CD14-positive monocyte (primary cell): ENCODE measurements at regions not wholly inside any gene's neighbourhood (a gene's known extent, or its start where the extent isn't known, plus 50 kb on each side); places are given as distances from the start of the nearest gene placed in this dataset.

ENCODE experiments used
- DNase-seq, 3 donors: peaks; one replicate each; pipeline ENCODE4 v3.0.0-alpha.2; 2011 to 2022
- H2AFZ ChIP-seq: 2 replicates; pipeline ENCODE4 v1.6.0; 2012; ENCODE audit warnings: mild to moderate bottlenecking, low read depth, low read length, inconsistent platforms; ENCODE audit not compliant: insufficient read depth, poor library complexity, severe bottlenecking
- H3K27ac ChIP-seq, 2 donors: 1 replicate in 1 of 2; 2 replicates in 1 of 2; pipeline ENCODE4 v1.5.1; 2012 to 2013; ENCODE audit warnings: low read length in 2 of 2, control low read depth in 1 of 2, inconsistent platforms in 1 of 2, low read depth in 1 of 2, mild to moderate bottlenecking in 1 of 2
- H3K27me3 ChIP-seq, 2 donors: one replicate each; pipeline versions ENCODE4 v1.6.0 to v1.6.1; 2011 to 2013; ENCODE audit warnings: low read length in 2 of 2; ENCODE audit not compliant: control insufficient read depth in 2 of 2, insufficient read depth in 2 of 2
- H3K36me3 ChIP-seq, 2 donors: replicated peaks in 1 of 2; 1 replicate in 1 of 2; 2 replicates in 1 of 2; pipeline versions ENCODE4 v1.5.1 to v1.6.1; 2012 to 2013; ENCODE audit warnings: low read length in 2 of 2, control low read depth in 1 of 2, inconsistent platforms in 1 of 2, mild to moderate bottlenecking in 1 of 2; ENCODE audit not compliant: insufficient read depth in 2 of 2, control insufficient read depth in 1 of 2
- H3K4me1 ChIP-seq, 2 donors: 1 replicate in 1 of 2; 2 replicates in 1 of 2; pipeline versions ENCODE4 v1.5.1 to v1.6.1; 2012 to 2013; ENCODE audit warnings: low read length in 2 of 2, control low read depth in 1 of 2, inconsistent platforms in 1 of 2, mild to moderate bottlenecking in 1 of 2, moderate library complexity in 1 of 2; ENCODE audit not compliant: insufficient read depth in 2 of 2, control insufficient read depth in 1 of 2
- H3K4me2 ChIP-seq: replicated peaks from 2 replicates; pipeline ENCODE3; 2012; ENCODE audit warnings: low read length, moderate library complexity, mild to moderate bottlenecking; ENCODE audit not compliant: poor library complexity, severe bottlenecking; ENCODE audit errors: extremely low read depth
- H3K4me3 ChIP-seq, 3 experiments: fragments of 200-600 bp in 1 of 3; sonication (generic) in 1 of 3; replicated peaks in 1 of 3; 1 replicate in 2 of 3; 2 replicates in 1 of 3; pipeline ENCODE4 v1.5.1; 2011 to 2013; ENCODE audit warnings: low read length in 3 of 3, mild to moderate bottlenecking in 3 of 3, control low read depth in 2 of 3, low read depth in 2 of 3, inconsistent platforms in 1 of 3, moderate library complexity in 1 of 3
- H3K79me2 ChIP-seq: 2 replicates; pipeline ENCODE4 v1.6.0; 2012; ENCODE audit warnings: mild to moderate bottlenecking, control low read depth, inconsistent platforms, low read length, moderate library complexity; ENCODE audit not compliant: insufficient read depth
- H3K9ac ChIP-seq: 2 replicates; pipeline ENCODE4 v1.6.0; 2017; ENCODE audit warnings: low read length, mild to moderate bottlenecking; ENCODE audit not compliant: insufficient read depth, poor library complexity, severe bottlenecking
- H3K9me3 ChIP-seq, 2 donors: replicated peaks in 1 of 2; 1 replicate in 1 of 2; 2 replicates in 1 of 2; pipeline versions ENCODE4 v1.5.1 to v1.6.1; 2012 to 2013; ENCODE audit warnings: low read length in 2 of 2, control low read depth in 1 of 2; ENCODE audit not compliant: control insufficient read depth in 1 of 2, insufficient read depth in 1 of 2
- H4K20me1 ChIP-seq: 2 replicates; pipeline ENCODE4 v1.6.0; 2012; ENCODE audit warnings: mild to moderate bottlenecking, low read length, control low read depth, moderate library complexity; ENCODE audit not compliant: insufficient read depth
- H3K27ac Mint-ChIP-seq, 7 donors: one replicate each; pipeline ENCODE4 v1.8.0; 2020; ENCODE audit warnings: mild to moderate bottlenecking in 7 of 7, mixed read lengths in 7 of 7, moderate library complexity in 6 of 7, inconsistent platforms in 2 of 7
- H3K27me3 Mint-ChIP-seq, 3 donors: one replicate each; pipeline ENCODE4 v1.8.0; 2021 to 2022; ENCODE audit warnings: low read depth in 3 of 3, mild to moderate bottlenecking in 3 of 3, mixed read lengths in 3 of 3, moderate library complexity in 3 of 3, inconsistent platforms in 1 of 3
- H3K36me3 Mint-ChIP-seq, 2 donors: one replicate each; pipeline ENCODE4 v1.8.0; 2020; ENCODE audit warnings: mixed read lengths in 2 of 2, inconsistent platforms in 1 of 2, mild to moderate bottlenecking in 1 of 2
- H3K4me1 Mint-ChIP-seq: one replicate; pipeline ENCODE4 v1.8.0; 2020; ENCODE audit warnings: mild to moderate bottlenecking, mixed read lengths
- H3K4me3 Mint-ChIP-seq, 2 donors: one replicate each; pipeline ENCODE4 v1.8.0; 2020; ENCODE audit warnings: mild to moderate bottlenecking in 2 of 2, mixed read lengths in 2 of 2, moderate library complexity in 1 of 2
- H3K9me3 Mint-ChIP-seq, 7 donors: one replicate each; pipeline ENCODE4 v1.8.0; 2020 to 2022; ENCODE audit warnings: mixed read lengths in 7 of 7, mild to moderate bottlenecking in 6 of 7, moderate library complexity in 6 of 7, inconsistent platforms in 2 of 7
- WGBS: methylation state at CpG from one replicate; pipeline ENCODE4 v1.1.5; 2013; ENCODE audit warnings: missing lambda C conversion rate; ENCODE audit not compliant: insufficient coverage; 5-methylcytosine and 5-hydroxymethylcytosine counted together
- intact Hi-C, 2 donors: fragments of 100-400 bp; cut with micrococcal nuclease; formaldehyde crosslinking; loops; one replicate each; pipeline versions ENCODE4 v1.15.0 to v1.15.1; 2023
- TF ChIP-seq, protein P1 (sequence below): fragments of 200-600 bp; IDR thresholded peaks from one replicate; pipeline ENCODE4 v1.8.0; 2022; ENCODE audit warnings: antibody characterized with exemption, mild to moderate bottlenecking

DNA sequence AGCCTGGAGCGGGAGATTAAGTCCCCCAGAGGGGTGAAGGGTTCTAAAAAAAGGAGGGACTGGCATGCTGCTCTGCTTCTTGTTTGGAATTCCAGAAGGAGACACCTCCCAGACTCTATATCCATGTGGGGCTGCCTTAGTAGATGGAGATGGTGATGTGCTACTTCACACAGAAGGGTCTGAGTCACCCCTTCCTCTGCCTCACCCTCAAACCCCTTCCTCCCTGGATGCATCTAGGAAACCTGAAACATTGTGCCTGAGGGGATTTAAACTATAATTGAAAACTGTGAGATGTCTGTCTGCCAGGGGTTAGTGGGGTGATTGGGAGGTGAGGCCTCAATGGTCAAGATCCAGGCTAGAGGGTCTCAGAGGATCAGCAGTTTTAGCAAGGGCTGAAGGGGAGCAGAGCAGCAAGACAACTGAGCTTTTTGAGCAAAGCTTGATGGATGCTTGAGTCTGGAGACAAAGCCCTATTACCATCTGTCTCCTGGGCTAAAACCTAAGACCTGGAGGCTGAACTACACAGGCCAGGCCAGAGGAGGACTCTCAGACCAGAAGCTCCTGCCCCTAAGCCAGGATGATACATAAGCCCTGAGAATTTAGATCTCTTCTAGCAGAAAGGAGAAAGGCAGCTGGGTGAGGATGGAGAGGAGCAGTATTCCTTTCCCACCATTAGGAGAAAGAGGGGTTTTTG is 314.7 kb upstream of the ATP2B1 start:
- no peaks in the 10 kb centered on the region for H3K4me1 Mint-ChIP-seq
- no peak overlapping the region for H3K4me3 Mint-ChIP-seq
- H3K36me3 ChIP-seq: no peaks in the 10 kb centered on the region
- DNase-seq: no peak
- no peak overlapping the region for H2AFZ ChIP-seq
- TF ChIP-seq, protein P1, sequence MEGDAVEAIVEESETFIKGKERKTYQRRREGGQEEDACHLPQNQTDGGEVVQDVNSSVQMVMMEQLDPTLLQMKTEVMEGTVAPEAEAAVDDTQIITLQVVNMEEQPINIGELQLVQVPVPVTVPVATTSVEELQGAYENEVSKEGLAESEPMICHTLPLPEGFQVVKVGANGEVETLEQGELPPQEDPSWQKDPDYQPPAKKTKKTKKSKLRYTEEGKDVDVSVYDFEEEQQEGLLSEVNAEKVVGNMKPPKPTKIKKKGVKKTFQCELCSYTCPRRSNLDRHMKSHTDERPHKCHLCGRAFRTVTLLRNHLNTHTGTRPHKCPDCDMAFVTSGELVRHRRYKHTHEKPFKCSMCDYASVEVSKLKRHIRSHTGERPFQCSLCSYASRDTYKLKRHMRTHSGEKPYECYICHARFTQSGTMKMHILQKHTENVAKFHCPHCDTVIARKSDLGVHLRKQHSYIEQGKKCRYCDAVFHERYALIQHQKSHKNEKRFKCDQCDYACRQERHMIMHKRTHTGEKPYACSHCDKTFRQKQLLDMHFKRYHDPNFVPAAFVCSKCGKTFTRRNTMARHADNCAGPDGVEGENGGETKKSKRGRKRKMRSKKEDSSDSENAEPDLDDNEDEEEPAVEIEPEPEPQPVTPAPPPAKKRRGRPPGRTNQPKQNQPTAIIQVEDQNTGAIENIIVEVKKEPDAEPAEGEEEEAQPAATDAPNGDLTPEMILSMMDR: no peak
- H3K9me3 ChIP-seq: no peaks in the 10 kb centered on the region
- no peaks in the 10 kb centered on the region for H4K20me1 ChIP-seq
- no peak overlapping the region for H3K27ac ChIP-seq
- H3K9me3 Mint-ChIP-seq: no peaks in the 10 kb centered on the region
- no peaks in the 10 kb centered on the region for H3K4me1 ChIP-seq
- H3K27ac Mint-ChIP-seq: peak overlapping the region in 1 of 7 donors; percentile 25
- no peaks in the 10 kb centered on the region for H3K27me3 Mint-ChIP-seq
- intact Hi-C loops: no loop called here
- H3K27me3 ChIP-seq: no peaks in the 10 kb centered on the region
- no peak overlapping the region for H3K4me2 ChIP-seq
- no peaks in the 10 kb centered on the region for H3K36me3 Mint-ChIP-seq
- H3K4me3 ChIP-seq: no peak overlapping the region
- WGBS: no CpG with 5 or more reads among the region's 1 CpG
- H3K79me2 ChIP-seq: no peaks in the 10 kb centered on the region
- H3K9ac ChIP-seq: no peak overlapping the region

GRCh38 chr12:90021795-90022440 is 313.3 kb upstream of the ATP2B1 start:
- DNase-seq: no peak
- H3K9me3 Mint-ChIP-seq: no peaks in the 10 kb centered on the region

More at GRCh38 chr12:90021795-90022440, 313.3 kb upstream of the ATP2B1 start:
- Mint-ChIP-seq H3K27me3 (peaks cover 0 to 2% (median 0%) of the 10 kb centered on the region in 3 donors), H3K36me3 (no peaks in the 10 kb centered on the region), H3K4me3 (no peak overlapping the region), H3K27ac (no peak overlapping the region), H3K4me1 (no peaks in the 10 kb centered on the region)
- Histone ChIP-seq H2AFZ (no peak overlapping the region), H3K9ac (no peak overlapping the region), H3K9me3 (no peaks in the 10 kb centered on the region), H3K4me1 (no peaks in the 10 kb centered on the region), H4K20me1 (no peaks in the 10 kb centered on the region), H3K4me2 (no peak overlapping the region), H3K27me3 (no peaks in the 10 kb centered on the region), H3K27ac (no peak overlapping the region), H3K36me3 (no peaks in the 10 kb centered on the region), H3K79me2 (no peaks in the 10 kb centered on the region), H3K4me3 (no peak overlapping the region)
- TF ChIP-seq, protein P1: no peak
- WGBS: no CpG with 5 or more reads among the region's 2 CpGs
- intact Hi-C loops: no loop called here
